ENCODE measurements at regions not wholly inside any gene's neighbourhood (a gene's known extent, or its start where the extent isn't known, plus 50 kb on each side); places are given as distances from the start of the nearest gene placed in this dataset.

DNA sequence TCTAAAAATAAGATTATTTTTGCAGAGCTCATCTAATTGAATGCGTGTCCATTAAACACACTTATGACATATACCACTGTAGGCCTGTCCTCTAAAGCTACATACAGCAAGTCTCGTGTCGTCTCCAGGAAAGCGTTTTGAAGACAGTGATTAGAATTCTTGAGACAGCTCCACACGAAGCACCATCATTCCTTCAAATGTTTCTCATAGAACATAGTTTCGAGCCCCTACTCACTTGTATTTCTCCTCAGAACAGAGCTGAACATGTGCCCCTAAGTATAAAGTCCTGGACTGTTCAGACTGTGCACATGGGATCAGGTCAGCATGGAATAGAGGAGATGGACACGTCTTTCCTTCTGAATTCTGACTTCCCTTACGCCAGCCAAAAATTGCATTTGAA lies 64.5 kb upstream of the HMGA2 start:
- no peak for ATAC-seq (ENCODE audit: insufficient read depth, low FRiP score)
- WGBS, 2 donors, result 91 to 92% methylated on average over 8 of the region's 8 CpGs
- Histone ChIP-seq H3K27me3 (ENCODE audit: control insufficient read depth in 3 of 3, insufficient read depth in 3 of 3, low read length in 2 of 3) (no peaks in the 10 kb centered on the region), H3K27ac (ENCODE audit: low read depth in 1 of 2, low read length in 1 of 2) (no peak overlapping the region), H3K36me3 (ENCODE audit: control insufficient read depth in 4 of 4, insufficient read depth in 4 of 4, low read length in 4 of 4) (no peaks in the 10 kb centered on the region), H3K9me3 (ENCODE audit: control insufficient read depth in 4 of 4, insufficient read depth in 3 of 4, low read length in 3 of 4) (no peaks in the 10 kb centered on the region), H3K4me1 (ENCODE audit: control insufficient read depth in 5 of 5, insufficient read depth in 5 of 5, low read length in 5 of 5) (peaks cover 0 to 8% (median 0%) of the 10 kb centered on the region in 5 donors), H3K4me3 (no peak overlapping the region), H3K9ac (ENCODE audit: insufficient read depth in 1 of 2, low read length in 2 of 2) (no peak overlapping the region)
- TF ChIP-seq, protein P1, sequence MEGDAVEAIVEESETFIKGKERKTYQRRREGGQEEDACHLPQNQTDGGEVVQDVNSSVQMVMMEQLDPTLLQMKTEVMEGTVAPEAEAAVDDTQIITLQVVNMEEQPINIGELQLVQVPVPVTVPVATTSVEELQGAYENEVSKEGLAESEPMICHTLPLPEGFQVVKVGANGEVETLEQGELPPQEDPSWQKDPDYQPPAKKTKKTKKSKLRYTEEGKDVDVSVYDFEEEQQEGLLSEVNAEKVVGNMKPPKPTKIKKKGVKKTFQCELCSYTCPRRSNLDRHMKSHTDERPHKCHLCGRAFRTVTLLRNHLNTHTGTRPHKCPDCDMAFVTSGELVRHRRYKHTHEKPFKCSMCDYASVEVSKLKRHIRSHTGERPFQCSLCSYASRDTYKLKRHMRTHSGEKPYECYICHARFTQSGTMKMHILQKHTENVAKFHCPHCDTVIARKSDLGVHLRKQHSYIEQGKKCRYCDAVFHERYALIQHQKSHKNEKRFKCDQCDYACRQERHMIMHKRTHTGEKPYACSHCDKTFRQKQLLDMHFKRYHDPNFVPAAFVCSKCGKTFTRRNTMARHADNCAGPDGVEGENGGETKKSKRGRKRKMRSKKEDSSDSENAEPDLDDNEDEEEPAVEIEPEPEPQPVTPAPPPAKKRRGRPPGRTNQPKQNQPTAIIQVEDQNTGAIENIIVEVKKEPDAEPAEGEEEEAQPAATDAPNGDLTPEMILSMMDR (IDR thresholded peaks at IDR 0.05; ENCODE audit: control extremely low read depth, extremely low read depth), result no peak
- no peak for DNase-seq

DNA sequence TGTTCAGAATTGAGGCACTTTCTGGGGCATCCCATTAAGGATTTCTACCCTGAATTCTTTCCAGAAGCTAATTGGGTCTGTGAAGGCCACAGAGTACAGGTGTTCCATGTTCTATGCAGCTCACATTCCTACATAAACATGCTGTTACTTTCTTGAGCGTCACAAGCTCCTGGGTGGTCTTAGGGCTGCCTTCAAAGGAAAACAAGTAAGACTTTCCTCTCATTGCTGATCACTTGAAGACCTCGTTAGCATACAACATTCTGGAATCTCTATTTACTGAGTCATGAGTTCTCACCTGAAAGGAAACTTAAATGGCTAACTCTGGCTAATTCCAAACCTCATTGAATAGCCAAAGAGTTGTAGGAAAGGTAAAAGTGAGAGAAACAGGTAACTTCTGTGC lies 63.0 kb upstream of the HMGA2 start:
- no peaks in the 10 kb centered on the region for H3K36me3 ChIP-seq (ENCODE audit: control insufficient read depth in 4 of 4, insufficient read depth in 4 of 4, low read length in 4 of 4)
- H3K4me3 ChIP-seq, result no peak overlapping the region
- H3K4me1 ChIP-seq (ENCODE audit: control insufficient read depth in 5 of 5, insufficient read depth in 5 of 5, low read length in 5 of 5), result peaks cover 0 to 7% (median 0%) of the 10 kb centered on the region in 5 donors
- no peak for ATAC-seq (ENCODE audit: insufficient read depth, low FRiP score)
- TF ChIP-seq, protein P1 (IDR thresholded peaks at IDR 0.05; ENCODE audit: control extremely low read depth, extremely low read depth), result no peak
- H3K27ac ChIP-seq (ENCODE audit: low read depth in 1 of 2, low read length in 1 of 2), result no peak overlapping the region
- no peak overlapping the region for H3K9ac ChIP-seq (ENCODE audit: insufficient read depth in 1 of 2, low read length in 2 of 2)
- WGBS, 2 donors, result 72 to 81% methylated on average over 2 of the region's 2 CpGs
- peak; percentile 36 to 67 (median 67) for DNase-seq
- H3K9me3 ChIP-seq (ENCODE audit: control insufficient read depth in 4 of 4, insufficient read depth in 3 of 4, low read length in 3 of 4), result no peaks in the 10 kb centered on the region
- no peaks in the 10 kb centered on the region for H3K27me3 ChIP-seq (ENCODE audit: control insufficient read depth in 3 of 3, insufficient read depth in 3 of 3, low read length in 2 of 3)

DNA sequence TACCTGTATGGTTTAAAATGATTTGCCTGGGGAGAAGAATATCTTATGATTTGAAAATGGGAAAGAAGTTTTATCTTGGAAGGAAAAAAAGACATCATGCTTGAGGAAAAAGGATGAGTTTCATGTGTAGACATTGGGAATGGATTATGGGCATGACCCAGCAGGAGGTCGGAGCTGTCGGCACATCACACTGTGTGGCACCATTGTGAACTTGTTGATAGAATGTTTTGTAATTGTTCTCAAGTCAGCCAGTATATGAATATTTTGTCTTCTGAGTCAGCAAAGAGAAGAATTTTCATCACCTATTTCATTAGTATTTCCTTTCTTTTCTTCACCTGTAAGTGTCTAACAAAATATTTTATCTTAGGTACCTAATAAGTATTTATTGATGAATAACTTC lies 60.0 kb upstream of the HMGA2 start:
- Histone ChIP-seq H3K36me3 (ENCODE audit: control insufficient read depth in 4 of 4, insufficient read depth in 4 of 4, low read length in 4 of 4) (no peaks in the 10 kb centered on the region), H3K9ac (ENCODE audit: insufficient read depth in 1 of 2, low read length in 2 of 2) (no peak overlapping the region), H3K27me3 (ENCODE audit: control insufficient read depth in 3 of 3, insufficient read depth in 3 of 3, low read length in 2 of 3) (no peaks in the 10 kb centered on the region), H3K4me1 (ENCODE audit: control insufficient read depth in 5 of 5, insufficient read depth in 5 of 5, low read length in 5 of 5) (peaks cover 0 to 7% (median 0%) of the 10 kb centered on the region in 5 donors), H3K4me3 (no peak overlapping the region), H3K27ac (ENCODE audit: low read depth in 1 of 2, low read length in 1 of 2) (no peak overlapping the region), H3K9me3 (ENCODE audit: control insufficient read depth in 4 of 4, insufficient read depth in 3 of 4, low read length in 3 of 4) (no peaks in the 10 kb centered on the region)
- no peak for DNase-seq
- TF ChIP-seq, protein P1 (IDR thresholded peaks at IDR 0.05; ENCODE audit: control extremely low read depth, extremely low read depth), result no peak
- WGBS, 2 donors, result 96 to 98% methylated on average over 2 of the region's 2 CpGs
- ATAC-seq (ENCODE audit: insufficient read depth, low FRiP score), result no peak

DNA sequence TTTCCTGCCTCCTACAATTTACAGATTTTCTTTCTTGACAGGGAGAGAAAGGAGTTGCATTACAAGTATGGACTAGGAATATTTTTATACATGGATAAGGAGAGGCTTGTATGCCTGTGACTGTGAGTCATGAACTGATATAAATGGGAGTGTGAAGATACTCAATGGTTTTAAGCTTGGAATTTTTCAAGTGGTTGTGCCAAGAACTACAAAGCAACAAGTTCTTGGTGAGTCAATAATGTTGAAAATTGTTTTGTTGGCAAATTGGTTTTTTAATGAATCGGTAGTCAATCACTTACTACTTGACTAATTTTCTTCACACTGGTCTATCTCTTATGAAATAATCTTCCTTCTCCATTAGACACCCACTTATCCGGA lies 58.9 kb upstream of the HMGA2 start:
- peaks cover 0 to 7% (median 0%) of the 10 kb centered on the region in 5 donors for H3K4me1 ChIP-seq (ENCODE audit: control insufficient read depth in 5 of 5, insufficient read depth in 5 of 5, low read length in 5 of 5)
- no peak for DNase-seq
- no peaks in the 10 kb centered on the region for H3K27me3 ChIP-seq (ENCODE audit: control insufficient read depth in 3 of 3, insufficient read depth in 3 of 3, low read length in 2 of 3)
- no peaks in the 10 kb centered on the region for H3K36me3 ChIP-seq (ENCODE audit: control insufficient read depth in 4 of 4, insufficient read depth in 4 of 4, low read length in 4 of 4)
- H3K9ac ChIP-seq (ENCODE audit: insufficient read depth in 1 of 2, low read length in 2 of 2), result no peak overlapping the region
- no peak overlapping the region for H3K27ac ChIP-seq (ENCODE audit: low read depth in 1 of 2, low read length in 1 of 2)
- H3K9me3 ChIP-seq (ENCODE audit: control insufficient read depth in 4 of 4, insufficient read depth in 3 of 4, low read length in 3 of 4), result no peaks in the 10 kb centered on the region
- no peak overlapping the region for H3K4me3 ChIP-seq
- TF ChIP-seq, protein P1 (IDR thresholded peaks at IDR 0.05; ENCODE audit: control extremely low read depth, extremely low read depth), result no peak
- WGBS, 2 donors, result 89 to 94% methylated on average over 2 of the region's 2 CpGs
- no peak for ATAC-seq (ENCODE audit: insufficient read depth, low FRiP score)
